ENCODE measurements at regions not wholly inside any gene's neighbourhood (a gene's known extent, or its start where the extent isn't known, plus 50 kb on each side); places are given as distances from the start of the nearest gene placed in this dataset.

- TF ChIP-seq REST (IDR thresholded peaks at IDR 0.05; ENCODE audit: insufficient replicate concordance, low read depth) = no peak
- no peak for TF ChIP-seq CTCF (IDR thresholded peaks at IDR 0.05; ENCODE audit: insufficient read depth, low read length)
These were observed 314.1 kb downstream of the ZNF536 start for GRCh38 chr19:30686176-30686820.
